Panc1 (cell line): ENCODE measurements at regions not wholly inside any gene's neighbourhood (a gene's known extent, or its start where the extent isn't known, plus 50 kb on each side); places are given as distances from the start of the nearest gene placed in this dataset.

Experiments
- ATAC-seq: fragments of 200-7000 bp; cut with Tn5 transposase; 2 replicates; pipeline ENCODE4 v1.9.1; 2020; ENCODE audit warnings: mild to moderate bottlenecking, moderate library complexity
- BruUV-seq: library from RNA; stranded (reverse); fragments of 400-500 nt; replicated peaks from 2 replicates; lab custom pipeline; 2021; lab: Mats Ljungman, UMichigan
- CTCF ChIA-PET: fragments of 300-600 bp; sonication (Branson Sonifier 250); formaldehyde crosslinking; loops from one replicate; lab custom pipeline; 2022; ENCODE audit warnings: antibody characterized with exemption; lab: Charles Lee
- POLR2A ChIA-PET: fragments of 300-600 bp; sonication (Branson Sonifier 250); formaldehyde crosslinking; loops from one replicate; lab custom pipeline; 2022; ENCODE audit warnings: antibody characterized with exemption; lab: Charles Lee
- DNase-seq: peaks from one replicate; pipeline ENCODE4 v3.0.0-alpha.2; 2010; ENCODE audit warnings: low read depth, low spot score
- H3K27ac ChIP-seq: 2 replicates; pipeline ENCODE4 v1.5.1; 2011; ENCODE audit warnings: mild to moderate bottlenecking, low read length, inconsistent platforms
- H3K27me3 ChIP-seq: fragments of 200-500 bp; sonication (Bioruptor generic); 2 replicates; pipeline ENCODE4 v1.6.0; 2014; ENCODE audit warnings: low read length, inconsistent platforms; ENCODE audit not compliant: control insufficient read depth, insufficient read depth
- H3K36me3 ChIP-seq: fragments of 200-500 bp; sonication (Bioruptor generic); 2 replicates; pipeline ENCODE4 v1.5.1; 2014; ENCODE audit warnings: inconsistent platforms, mild to moderate bottlenecking, low read length, moderate library complexity; ENCODE audit not compliant: control insufficient read depth, insufficient read depth
- H3K4me1 ChIP-seq: 2 replicates; pipeline ENCODE4 v1.5.1; 2011; ENCODE audit warnings: inconsistent platforms, mild to moderate bottlenecking, low read length, moderate library complexity; ENCODE audit not compliant: control insufficient read depth, insufficient read depth
- H3K4me3 ChIP-seq, 2 experiments: 2 replicates each; pipeline ENCODE4 v1.5.1; 2011 to 2012; ENCODE audit warnings: low read depth in 2 of 2, low read length in 2 of 2, mild to moderate bottlenecking in 2 of 2, inconsistent platforms in 1 of 2, moderate library complexity in 1 of 2
- H3K9me3 ChIP-seq: fragments of 200-500 bp; sonication (Bioruptor generic); 2 replicates; pipeline ENCODE4 v1.5.1; 2014; ENCODE audit warnings: low read depth, mild to moderate bottlenecking, inconsistent platforms, low read length, moderate library complexity; ENCODE audit not compliant: control insufficient read depth, insufficient read depth
- POLR2AphosphoS5 ChIP-seq: IDR thresholded peaks from 2 replicates; pipeline ENCODE4 v1.6.1; 2012; ENCODE audit warnings: mild to moderate bottlenecking, low read depth, low read length, moderate library complexity
- SIN3A ChIP-seq: IDR thresholded peaks from 2 replicates; pipeline ENCODE4 v1.6.1; 2012; ENCODE audit warnings: low read depth, mild to moderate bottlenecking, low read length, moderate library complexity, borderline replicate concordance; ENCODE audit not compliant: insufficient read depth
- TCF7L2 ChIP-seq: IDR thresholded peaks from 2 replicates; pipeline ENCODE4 v1.6.1; 2011; ENCODE audit warnings: mild to moderate bottlenecking, low read depth, low read length, inconsistent platforms
- in situ Hi-C: cut with HindIII; loops from 2 replicates; pipeline ENCODE4 v1.10.0; 2016; ENCODE audit warnings: low sequenced_read_pairs, low pct_unique_long_range_greater_than_20kb
- intact Hi-C: fragments of 100-400 bp; cut with micrococcal nuclease; formaldehyde crosslinking; loops from one replicate; pipeline ENCODE4 v1.10.0; 2022; ENCODE audit not compliant: unreplicated experiment
- TF ChIP-seq, protein P1 (sequence below), 2 experiments: IDR thresholded peaks; 2 replicates each; pipeline ENCODE4 v1.6.1; 2011 to 2012; ENCODE audit warnings: low read depth in 2 of 2, control low read depth in 1 of 2, low read length in 1 of 2, mild to moderate bottlenecking in 1 of 2, moderate library complexity in 1 of 2; ENCODE audit not compliant: insufficient read depth in 1 of 2
- TF ChIP-seq, protein P2 (sequence below): fragments of 450-650 bp; IDR thresholded peaks from 2 replicates; pipeline ENCODE4 v1.5.1; 2017; ENCODE audit warnings: mild to moderate bottlenecking

DNA sequence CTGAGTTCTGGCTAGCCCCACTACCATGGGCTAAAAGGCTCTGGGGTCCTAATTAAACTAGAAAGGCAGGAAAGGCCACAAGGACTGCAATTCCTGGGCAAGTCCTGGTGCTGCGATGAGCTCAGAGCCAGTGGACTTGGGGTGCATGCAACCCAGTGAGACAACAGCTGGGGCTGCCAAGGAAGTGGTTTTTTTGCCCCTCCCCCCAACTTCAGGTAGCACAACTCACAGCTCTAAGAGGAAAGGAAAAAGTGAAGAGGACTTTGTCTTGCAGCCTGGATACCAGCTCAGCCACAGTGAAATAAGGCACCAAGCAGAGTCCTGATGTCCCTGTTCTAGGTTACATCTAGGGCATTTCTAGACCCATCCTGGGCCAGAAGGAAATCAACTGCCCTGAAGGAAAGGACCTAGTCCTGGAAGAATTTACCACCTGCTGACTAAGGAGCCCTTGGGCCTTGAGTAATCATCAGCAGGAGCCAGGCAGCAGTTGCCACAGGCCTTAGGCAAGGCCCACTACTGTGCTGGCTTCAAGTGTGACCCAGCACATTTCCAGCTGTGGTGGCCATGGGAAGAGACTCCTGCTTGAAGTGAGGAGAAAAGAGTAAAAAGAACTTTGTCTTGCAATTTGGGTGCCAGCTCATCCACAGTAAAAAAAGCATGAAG is 358.4 kb downstream of the BTBD3 start:
- Histone ChIP-seq H3K36me3 (no peaks in the 10 kb centered on the region), H3K4me1 (no peaks in the 10 kb centered on the region), H3K27ac (no peak overlapping the region), H3K27me3 (no peaks in the 10 kb centered on the region), H3K4me3 (no peak overlapping the region), H3K9me3 (no peaks in the 10 kb centered on the region)
- intact Hi-C loops (no loop called here), in situ Hi-C loops (no loop called here)
- no peak for ATAC-seq
- ChIA-PET POLR2A (no interaction called here), CTCF (no interaction called here)
- no TSS peak for BruUV-seq
- no peak for DNase-seq
- TF ChIP-seq, protein P1, sequence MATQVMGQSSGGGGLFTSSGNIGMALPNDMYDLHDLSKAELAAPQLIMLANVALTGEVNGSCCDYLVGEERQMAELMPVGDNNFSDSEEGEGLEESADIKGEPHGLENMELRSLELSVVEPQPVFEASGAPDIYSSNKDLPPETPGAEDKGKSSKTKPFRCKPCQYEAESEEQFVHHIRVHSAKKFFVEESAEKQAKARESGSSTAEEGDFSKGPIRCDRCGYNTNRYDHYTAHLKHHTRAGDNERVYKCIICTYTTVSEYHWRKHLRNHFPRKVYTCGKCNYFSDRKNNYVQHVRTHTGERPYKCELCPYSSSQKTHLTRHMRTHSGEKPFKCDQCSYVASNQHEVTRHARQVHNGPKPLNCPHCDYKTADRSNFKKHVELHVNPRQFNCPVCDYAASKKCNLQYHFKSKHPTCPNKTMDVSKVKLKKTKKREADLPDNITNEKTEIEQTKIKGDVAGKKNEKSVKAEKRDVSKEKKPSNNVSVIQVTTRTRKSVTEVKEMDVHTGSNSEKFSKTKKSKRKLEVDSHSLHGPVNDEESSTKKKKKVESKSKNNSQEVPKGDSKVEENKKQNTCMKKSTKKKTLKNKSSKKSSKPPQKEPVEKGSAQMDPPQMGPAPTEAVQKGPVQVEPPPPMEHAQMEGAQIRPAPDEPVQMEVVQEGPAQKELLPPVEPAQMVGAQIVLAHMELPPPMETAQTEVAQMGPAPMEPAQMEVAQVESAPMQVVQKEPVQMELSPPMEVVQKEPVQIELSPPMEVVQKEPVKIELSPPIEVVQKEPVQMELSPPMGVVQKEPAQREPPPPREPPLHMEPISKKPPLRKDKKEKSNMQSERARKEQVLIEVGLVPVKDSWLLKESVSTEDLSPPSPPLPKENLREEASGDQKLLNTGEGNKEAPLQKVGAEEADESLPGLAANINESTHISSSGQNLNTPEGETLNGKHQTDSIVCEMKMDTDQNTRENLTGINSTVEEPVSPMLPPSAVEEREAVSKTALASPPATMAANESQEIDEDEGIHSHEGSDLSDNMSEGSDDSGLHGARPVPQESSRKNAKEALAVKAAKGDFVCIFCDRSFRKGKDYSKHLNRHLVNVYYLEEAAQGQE (IDR thresholded peaks at IDR 0.05; ENCODE audit: insufficient read depth in 1 of 2, low read depth in 2 of 2, low read length in 1 of 2) = no peak
- no peak for TF ChIP-seq TCF7L2
- TF ChIP-seq POLR2AphosphoS5 = no peak
- TF ChIP-seq, protein P2, sequence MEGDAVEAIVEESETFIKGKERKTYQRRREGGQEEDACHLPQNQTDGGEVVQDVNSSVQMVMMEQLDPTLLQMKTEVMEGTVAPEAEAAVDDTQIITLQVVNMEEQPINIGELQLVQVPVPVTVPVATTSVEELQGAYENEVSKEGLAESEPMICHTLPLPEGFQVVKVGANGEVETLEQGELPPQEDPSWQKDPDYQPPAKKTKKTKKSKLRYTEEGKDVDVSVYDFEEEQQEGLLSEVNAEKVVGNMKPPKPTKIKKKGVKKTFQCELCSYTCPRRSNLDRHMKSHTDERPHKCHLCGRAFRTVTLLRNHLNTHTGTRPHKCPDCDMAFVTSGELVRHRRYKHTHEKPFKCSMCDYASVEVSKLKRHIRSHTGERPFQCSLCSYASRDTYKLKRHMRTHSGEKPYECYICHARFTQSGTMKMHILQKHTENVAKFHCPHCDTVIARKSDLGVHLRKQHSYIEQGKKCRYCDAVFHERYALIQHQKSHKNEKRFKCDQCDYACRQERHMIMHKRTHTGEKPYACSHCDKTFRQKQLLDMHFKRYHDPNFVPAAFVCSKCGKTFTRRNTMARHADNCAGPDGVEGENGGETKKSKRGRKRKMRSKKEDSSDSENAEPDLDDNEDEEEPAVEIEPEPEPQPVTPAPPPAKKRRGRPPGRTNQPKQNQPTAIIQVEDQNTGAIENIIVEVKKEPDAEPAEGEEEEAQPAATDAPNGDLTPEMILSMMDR = no peak
- no peak for TF ChIP-seq SIN3A

DNA sequence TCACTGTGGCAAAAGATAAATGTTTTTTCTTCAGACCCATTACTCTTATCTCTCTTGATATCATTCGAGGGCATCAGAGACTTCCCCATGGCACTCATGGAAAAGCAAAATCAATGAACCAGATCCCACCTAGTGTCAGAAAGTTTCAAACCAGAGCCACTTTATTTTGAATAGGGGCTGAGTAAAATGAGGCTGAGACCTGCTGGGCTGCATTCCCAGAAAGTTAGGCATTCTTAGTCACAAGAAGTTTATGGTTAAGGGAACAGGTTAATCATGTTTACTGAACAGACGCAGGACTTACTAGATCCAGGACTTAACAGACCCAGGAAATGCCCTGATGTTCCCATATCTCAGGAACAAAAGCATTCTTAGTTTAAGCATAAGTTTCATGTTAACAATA is 369.9 kb downstream of the BTBD3 start:
- Histone ChIP-seq H3K4me1 (no peaks in the 10 kb centered on the region), H3K9me3 (no peaks in the 10 kb centered on the region), H3K36me3 (no peaks in the 10 kb centered on the region), H3K4me3 (no peak overlapping the region), H3K27ac (no peak overlapping the region), H3K27me3 (no peaks in the 10 kb centered on the region)
- CTCF ChIA-PET = no interaction called here
- POLR2A ChIA-PET = no interaction called here
- DNase-seq (no peak), ATAC-seq (no peak)
- in situ Hi-C loops (no loop called here), intact Hi-C loops (no loop called here)
- BruUV-seq = no TSS peak
- TF ChIP-seq, protein P2 = no peak
- TF ChIP-seq POLR2AphosphoS5 (no peak), TCF7L2 (no peak), SIN3A (no peak)
- TF ChIP-seq, protein P1 (IDR thresholded peaks at IDR 0.05; ENCODE audit: insufficient read depth in 1 of 2, low read depth in 2 of 2, low read length in 1 of 2) = no peak
